ENCODE measurements at regions not wholly inside any gene's neighbourhood (a gene's known extent, or its start where the extent isn't known, plus 50 kb on each side); places are given as distances from the start of the nearest gene placed in this dataset.

DNA sequence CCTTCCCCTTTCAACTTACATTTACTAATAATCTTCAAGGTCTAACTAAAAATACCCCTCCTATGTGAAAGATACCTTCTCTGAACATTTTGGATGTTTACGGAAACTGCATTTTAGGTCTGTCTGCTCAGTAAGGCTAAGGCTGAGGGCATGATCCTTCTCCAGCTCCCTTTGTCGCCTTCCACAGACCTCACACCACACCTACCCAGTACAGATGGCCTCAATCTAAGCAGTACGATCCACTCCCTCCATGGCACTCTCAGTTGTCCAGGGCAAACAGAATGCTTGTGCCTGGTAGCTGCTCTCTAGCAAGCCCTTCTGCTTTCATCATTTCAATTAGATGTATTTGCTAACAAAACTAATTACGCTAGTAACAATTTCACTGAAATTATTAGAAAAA is 178.3 kb downstream of the CNTN3 start:
- no peak for TF ChIP-seq CREB1 (IDR thresholded peaks at IDR 0.05; ENCODE audit: low read depth)
- TF ChIP-seq TAF1 (IDR thresholded peaks at IDR 0.05; ENCODE audit: low read depth) = no peak
- TF ChIP-seq FOXM1 (IDR thresholded peaks at IDR 0.05; ENCODE audit: borderline replicate concordance, low read depth) = no peak
- TF ChIP-seq RAD21 (IDR thresholded peaks at IDR 0.05; ENCODE audit: low read depth) = no peak
- TF ChIP-seq, protein P1, sequence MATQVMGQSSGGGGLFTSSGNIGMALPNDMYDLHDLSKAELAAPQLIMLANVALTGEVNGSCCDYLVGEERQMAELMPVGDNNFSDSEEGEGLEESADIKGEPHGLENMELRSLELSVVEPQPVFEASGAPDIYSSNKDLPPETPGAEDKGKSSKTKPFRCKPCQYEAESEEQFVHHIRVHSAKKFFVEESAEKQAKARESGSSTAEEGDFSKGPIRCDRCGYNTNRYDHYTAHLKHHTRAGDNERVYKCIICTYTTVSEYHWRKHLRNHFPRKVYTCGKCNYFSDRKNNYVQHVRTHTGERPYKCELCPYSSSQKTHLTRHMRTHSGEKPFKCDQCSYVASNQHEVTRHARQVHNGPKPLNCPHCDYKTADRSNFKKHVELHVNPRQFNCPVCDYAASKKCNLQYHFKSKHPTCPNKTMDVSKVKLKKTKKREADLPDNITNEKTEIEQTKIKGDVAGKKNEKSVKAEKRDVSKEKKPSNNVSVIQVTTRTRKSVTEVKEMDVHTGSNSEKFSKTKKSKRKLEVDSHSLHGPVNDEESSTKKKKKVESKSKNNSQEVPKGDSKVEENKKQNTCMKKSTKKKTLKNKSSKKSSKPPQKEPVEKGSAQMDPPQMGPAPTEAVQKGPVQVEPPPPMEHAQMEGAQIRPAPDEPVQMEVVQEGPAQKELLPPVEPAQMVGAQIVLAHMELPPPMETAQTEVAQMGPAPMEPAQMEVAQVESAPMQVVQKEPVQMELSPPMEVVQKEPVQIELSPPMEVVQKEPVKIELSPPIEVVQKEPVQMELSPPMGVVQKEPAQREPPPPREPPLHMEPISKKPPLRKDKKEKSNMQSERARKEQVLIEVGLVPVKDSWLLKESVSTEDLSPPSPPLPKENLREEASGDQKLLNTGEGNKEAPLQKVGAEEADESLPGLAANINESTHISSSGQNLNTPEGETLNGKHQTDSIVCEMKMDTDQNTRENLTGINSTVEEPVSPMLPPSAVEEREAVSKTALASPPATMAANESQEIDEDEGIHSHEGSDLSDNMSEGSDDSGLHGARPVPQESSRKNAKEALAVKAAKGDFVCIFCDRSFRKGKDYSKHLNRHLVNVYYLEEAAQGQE (IDR thresholded peaks at IDR 0.05; ENCODE audit: low read depth) = no peak
- TF ChIP-seq EGR1 (IDR thresholded peaks at IDR 0.05) = no peak
- no peak for TF ChIP-seq EP300 (IDR thresholded peaks at IDR 0.05; ENCODE audit: borderline replicate concordance)
- TF ChIP-seq, protein P2, sequence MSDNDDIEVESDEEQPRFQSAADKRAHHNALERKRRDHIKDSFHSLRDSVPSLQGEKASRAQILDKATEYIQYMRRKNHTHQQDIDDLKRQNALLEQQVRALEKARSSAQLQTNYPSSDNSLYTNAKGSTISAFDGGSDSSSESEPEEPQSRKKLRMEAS (IDR thresholded peaks at IDR 0.05) = no peak
- no peak for TF ChIP-seq CEBPB (IDR thresholded peaks at IDR 0.05)
- TF ChIP-seq NFIC (IDR thresholded peaks at IDR 0.05) = no peak
- no peak for TF ChIP-seq YY1 (IDR thresholded peaks at IDR 0.05; ENCODE audit: low read depth)
- no peak for TF ChIP-seq TCF12 (IDR thresholded peaks at IDR 0.05; ENCODE audit: low read depth)
- no peak for TF ChIP-seq ZBTB7A (IDR thresholded peaks at IDR 0.05; ENCODE audit: low read depth)
- TF ChIP-seq, protein P3, sequence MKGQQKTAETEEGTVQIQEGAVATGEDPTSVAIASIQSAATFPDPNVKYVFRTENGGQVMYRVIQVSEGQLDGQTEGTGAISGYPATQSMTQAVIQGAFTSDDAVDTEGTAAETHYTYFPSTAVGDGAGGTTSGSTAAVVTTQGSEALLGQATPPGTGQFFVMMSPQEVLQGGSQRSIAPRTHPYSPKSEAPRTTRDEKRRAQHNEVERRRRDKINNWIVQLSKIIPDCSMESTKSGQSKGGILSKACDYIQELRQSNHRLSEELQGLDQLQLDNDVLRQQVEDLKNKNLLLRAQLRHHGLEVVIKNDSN (IDR thresholded peaks at IDR 0.05) = no peak

DNA sequence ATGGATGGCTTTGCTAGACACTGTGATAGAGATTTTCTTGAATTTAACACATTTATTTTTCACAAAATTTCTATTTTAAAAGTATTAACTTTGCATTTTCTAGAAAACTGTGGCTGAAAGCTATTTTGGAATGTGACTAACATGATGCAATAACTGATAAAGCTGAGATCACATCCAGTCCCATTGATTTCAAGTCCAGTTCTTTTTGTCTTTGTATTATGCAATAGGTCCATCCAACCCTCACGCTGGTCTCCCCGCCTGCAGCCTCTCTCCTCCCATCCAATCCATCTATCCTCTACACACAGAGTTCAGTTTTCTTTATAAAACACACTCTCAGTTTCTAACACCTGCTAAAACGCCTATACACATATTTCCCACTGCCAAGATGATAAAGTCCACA is 178.8 kb downstream of the CNTN3 start:
- TF ChIP-seq TAF1 (IDR thresholded peaks at IDR 0.05; ENCODE audit: low read depth) (no peak), EGR1 (IDR thresholded peaks at IDR 0.05) (no peak)
- TF ChIP-seq, protein P2 (IDR thresholded peaks at IDR 0.05) = no peak
- TF ChIP-seq, protein P1 (IDR thresholded peaks at IDR 0.05; ENCODE audit: low read depth) = no peak

DNA sequence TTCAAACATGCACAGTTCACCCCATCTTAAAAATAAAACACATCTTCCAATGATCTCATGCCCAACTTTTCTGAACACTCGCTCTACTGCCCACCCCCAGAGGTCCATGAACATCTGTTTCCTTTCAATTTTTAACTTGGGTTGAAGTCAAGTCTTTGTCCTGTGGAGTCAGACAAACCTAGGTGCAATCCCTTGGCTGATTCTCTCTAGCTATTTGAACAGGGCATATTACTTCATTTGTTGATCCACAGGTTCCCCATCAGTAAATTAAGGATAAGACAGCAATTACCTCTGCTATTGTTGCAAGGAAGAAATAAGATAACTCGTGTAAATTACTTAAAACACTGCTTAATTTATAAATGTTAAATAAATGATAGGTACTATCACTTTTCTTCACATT is 180.1 kb downstream of the CNTN3 start:
- TF ChIP-seq EGR1 (IDR thresholded peaks at IDR 0.05) (no peak), NFIC (IDR thresholded peaks at IDR 0.05) (no peak), ZBTB7A (IDR thresholded peaks at IDR 0.05; ENCODE audit: low read depth) (no peak), TCF12 (IDR thresholded peaks at IDR 0.05; ENCODE audit: low read depth) (no peak), CREB1 (IDR thresholded peaks at IDR 0.05; ENCODE audit: low read depth) (no peak), FOXM1 (IDR thresholded peaks at IDR 0.05; ENCODE audit: borderline replicate concordance, low read depth) (no peak), YY1 (IDR thresholded peaks at IDR 0.05; ENCODE audit: low read depth) (no peak), TEAD4 (IDR thresholded peaks at IDR 0.05) (no peak), TAF1 (IDR thresholded peaks at IDR 0.05; ENCODE audit: low read depth) (no peak), CEBPB (IDR thresholded peaks at IDR 0.05) (no peak)
- TF ChIP-seq, protein P1 (IDR thresholded peaks at IDR 0.05; ENCODE audit: low read depth) = no peak
- TF ChIP-seq, protein P2 (IDR thresholded peaks at IDR 0.05) = no peak

DNA sequence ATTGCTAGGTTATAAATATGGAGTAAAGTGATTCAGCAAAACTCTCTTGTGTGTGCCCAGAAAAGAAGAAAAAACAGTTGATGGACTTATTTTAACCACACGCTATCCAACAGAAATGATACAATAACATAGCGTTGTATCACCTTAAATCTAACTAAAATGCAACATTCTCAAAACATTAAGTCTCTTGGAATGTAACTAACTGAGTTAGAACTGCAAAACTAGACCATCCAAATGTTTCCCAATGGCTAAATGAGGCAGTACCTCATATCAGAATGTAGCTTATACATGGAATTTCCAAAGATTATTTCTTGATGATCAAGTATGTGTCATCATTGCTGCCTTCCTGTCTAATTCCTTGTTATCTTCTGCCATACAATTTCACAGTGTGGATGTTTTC is 187.9 kb downstream of the CNTN3 start:
- TF ChIP-seq, protein P2 (IDR thresholded peaks at IDR 0.05) = no peak
- TF ChIP-seq TCF12 (IDR thresholded peaks at IDR 0.05; ENCODE audit: low read depth) (no peak), NFIC (IDR thresholded peaks at IDR 0.05) (no peak), ZBTB7A (IDR thresholded peaks at IDR 0.05; ENCODE audit: low read depth) (no peak), EGR1 (IDR thresholded peaks at IDR 0.05) (no peak), TEAD4 (IDR thresholded peaks at IDR 0.05) (no peak), EP300 (IDR thresholded peaks at IDR 0.05; ENCODE audit: borderline replicate concordance) (no peak), RAD21 (IDR thresholded peaks at IDR 0.05; ENCODE audit: low read depth) (no peak), YY1 (IDR thresholded peaks at IDR 0.05; ENCODE audit: low read depth) (no peak), TAF1 (IDR thresholded peaks at IDR 0.05; ENCODE audit: low read depth) (no peak), CEBPB (IDR thresholded peaks at IDR 0.05) (no peak), CREB1 (IDR thresholded peaks at IDR 0.05; ENCODE audit: low read depth) (no peak), FOXM1 (IDR thresholded peaks at IDR 0.05; ENCODE audit: borderline replicate concordance, low read depth) (no peak)
- TF ChIP-seq, protein P1 (IDR thresholded peaks at IDR 0.05; ENCODE audit: low read depth) = no peak
- TF ChIP-seq, protein P3 (IDR thresholded peaks at IDR 0.05) = no peak

All from Ishikawa (cell line).